SK-N-SH (cell line): ENCODE measurements at regions not wholly inside any gene's neighbourhood (a gene's known extent, or its start where the extent isn't known, plus 50 kb on each side); places are given as distances from the start of the nearest gene placed in this dataset.

Experiments used
- CTCF ChIA-PET: fragments of 300-600, 350-600 bp; formaldehyde crosslinking; extraction: SDS; loops from one replicate; lab custom pipeline; 2021; lab: Yijun Ruan, JAX
- POLR2A ChIA-PET: fragments of 350-600 bp; sonication (Branson Sonifier 250); formaldehyde crosslinking; extraction: SDS; loops from one replicate; lab custom pipeline; 2020; ENCODE audit warnings: antibody characterized with exemption, inconsistent platforms; lab: Yijun Ruan, JAX
- DNase-seq: peaks from one replicate; pipeline ENCODE4 v3.0.0; 2012
- H2AFZ ChIP-seq: fragments of 200-600 bp; sonication (generic); 2 replicates; pipeline ENCODE4 v1.8.1; 2016; ENCODE audit warnings: antibody characterized with exemption, mild to moderate bottlenecking, low read depth
- H3F3A ChIP-seq: fragments of 200-600 bp; sonication (generic); replicated peaks from 2 replicates; pipeline ENCODE3; 2016; ENCODE audit warnings: antibody characterized with exemption, mild to moderate bottlenecking; ENCODE audit not compliant: insufficient read depth
- H3K27ac ChIP-seq, 2 experiments: fragments of 200-500 bp in 1 of 2; fragments of 200-600 bp in 1 of 2; sonication (Bioruptor generic) in 1 of 2; sonication (generic), shearing (Covaris generic) in 1 of 2; 2 replicates each; pipeline versions ENCODE4 v1.5.1 to v1.6.1; 2014 to 2016; ENCODE audit warnings: low read depth in 2 of 2, inconsistent platforms in 1 of 2, low read length in 1 of 2, mild to moderate bottlenecking in 1 of 2, mixed read lengths in 1 of 2
- H3K27me3 ChIP-seq: fragments of 200-600 bp; sonication (generic), shearing (Covaris generic); 2 replicates; pipeline ENCODE4 v1.6.1; 2016; ENCODE audit warnings: mixed run types; ENCODE audit not compliant: insufficient read depth
- H3K36me3 ChIP-seq, 2 experiments: fragments of 200-500 bp in 1 of 2; fragments of 200-600 bp in 1 of 2; sonication (Bioruptor generic) in 1 of 2; sonication (generic) in 1 of 2; replicated peaks in 1 of 2; 2 replicates each; pipeline versions ENCODE3 to v1.5.1; 2014 to 2016; ENCODE audit warnings: low read length in 1 of 2, mild to moderate bottlenecking in 1 of 2; ENCODE audit not compliant: insufficient read depth in 2 of 2, control insufficient read depth in 1 of 2
- H3K4me1 ChIP-seq, 2 experiments: fragments of 200-500 bp in 1 of 2; fragments of 200-600 bp in 1 of 2; sonication (Bioruptor generic) in 1 of 2; sonication (generic), shearing (Covaris generic) in 1 of 2; 2 replicates each; pipeline versions ENCODE4 v1.5.1 to v1.6.1; 2014 to 2016; ENCODE audit warnings: low read depth in 1 of 2, low read length in 1 of 2, mixed run types in 1 of 2; ENCODE audit not compliant: insufficient read depth in 2 of 2, control insufficient read depth in 1 of 2
- H3K4me2 ChIP-seq: fragments of 200-600 bp; sonication (generic), shearing (Covaris generic); 2 replicates; pipeline ENCODE4 v1.6.1; 2017; ENCODE audit warnings: mixed run types
- H3K4me3 ChIP-seq, 2 experiments: fragments of 200-500 bp in 1 of 2; fragments of 200-600 bp in 1 of 2; sonication (Bioruptor generic) in 1 of 2; sonication (generic), shearing (Covaris generic) in 1 of 2; 2 replicates each; pipeline versions ENCODE4 v1.5.1 to v1.8.1; 2014 to 2016; ENCODE audit warnings: low read depth in 2 of 2, inconsistent platforms in 1 of 2, low read length in 1 of 2, mild to moderate bottlenecking in 1 of 2, mixed read lengths in 1 of 2, moderate library complexity in 1 of 2
- H3K79me2 ChIP-seq: fragments of 200-600 bp; sonication (generic); 2 replicates; pipeline ENCODE4 v1.8.1; 2017; ENCODE audit warnings: mild to moderate bottlenecking; ENCODE audit not compliant: insufficient read depth
- H3K9ac ChIP-seq: fragments of 200-600 bp; sonication (generic); 2 replicates; pipeline ENCODE4 v1.6.1; 2017; ENCODE audit warnings: mixed run types
- H3K9me2 ChIP-seq: fragments of 200-600 bp; sonication (generic); 2 replicates; pipeline ENCODE4 v1.6.1; 2017; ENCODE audit warnings: mixed run types
- H3K9me3 ChIP-seq: fragments of 200-600 bp; sonication (generic); 2 replicates; pipeline ENCODE4 v1.6.1; 2017; ENCODE audit warnings: mixed run types, mild to moderate bottlenecking, moderate library complexity
- H4K20me1 ChIP-seq: fragments of 200-600 bp; sonication (generic); 2 replicates; pipeline ENCODE4 v1.6.1; 2017; ENCODE audit warnings: mild to moderate bottlenecking, mixed run types; ENCODE audit not compliant: insufficient read depth
- CHD2 ChIP-seq: fragments of 150-350 bp; IDR thresholded peaks from 2 replicates; pipeline ENCODE4 v1.6.1; 2018; ENCODE audit warnings: low read length; ENCODE audit not compliant: partially characterized antibody
- EP300 ChIP-seq, 2 experiments: IDR thresholded peaks; 2 replicates each; pipeline versions ENCODE4 v1.4.0 to v1.6.1; 2012; ENCODE audit warnings: borderline replicate concordance in 1 of 2, low read depth in 1 of 2, low read length in 1 of 2
- EZH2phosphoT487 ChIP-seq: fragments of 200-600 bp; sonication (generic); IDR thresholded peaks from 2 replicates; pipeline ENCODE4 v1.6.1; 2017; ENCODE audit warnings: low read depth, mixed run types, mild to moderate bottlenecking, antibody characterized with exemption, moderate library complexity, borderline replicate concordance
- FOSL2 ChIP-seq: IDR thresholded peaks from 2 replicates; pipeline ENCODE4 v1.4.0; 2012; ENCODE audit warnings: low read depth, mild to moderate bottlenecking, moderate library complexity, borderline replicate concordance
- FOXJ3 ChIP-seq: sonication (generic); formaldehyde crosslinking; IDR thresholded peaks from 2 replicates; pipeline ENCODE4 v1.5.1; 2020; ENCODE audit warnings: mild to moderate bottlenecking, missing genetic modification reagents
- FOXM1 ChIP-seq: IDR thresholded peaks from 2 replicates; pipeline ENCODE4 v1.4.0; 2012; ENCODE audit warnings: low read depth, mild to moderate bottlenecking
- JUND ChIP-seq: IDR thresholded peaks from 2 replicates; pipeline ENCODE4 v1.4.0; 2012
- MAX ChIP-seq: IDR thresholded peaks from 2 replicates; pipeline ENCODE4 v1.4.0; 2012; ENCODE audit warnings: low read depth
- MEF2A ChIP-seq: IDR thresholded peaks from 2 replicates; pipeline ENCODE4 v1.4.0; 2012; ENCODE audit warnings: low read depth, borderline replicate concordance
- MXI1 ChIP-seq: IDR thresholded peaks from 2 replicates; pipeline ENCODE4 v1.6.1; 2012; ENCODE audit warnings: mild to moderate bottlenecking, low read depth, low read length, improper control_type of control experiment
- NRF1 ChIP-seq: IDR thresholded peaks from 2 replicates; pipeline ENCODE4 v1.6.1; 2012; ENCODE audit warnings: low read depth, mild to moderate bottlenecking, low read length
- POLR2AphosphoS5 ChIP-seq: IDR thresholded peaks from 2 replicates; pipeline ENCODE4 v1.6.1; 2012; ENCODE audit warnings: low read depth, low read length
- RCOR1 ChIP-seq: fragments of 150-350 bp; IDR thresholded peaks from 2 replicates; pipeline ENCODE4 v1.6.1; 2017; ENCODE audit warnings: antibody characterized with exemption, low read length
- RFX5 ChIP-seq: IDR thresholded peaks from 2 replicates; pipeline ENCODE4 v1.6.1; 2012; ENCODE audit warnings: mild to moderate bottlenecking, improper control_type of control experiment, low read length
- SIN3A ChIP-seq: IDR thresholded peaks from 2 replicates; pipeline ENCODE4 v1.6.1; 2012; ENCODE audit warnings: low read depth, mild to moderate bottlenecking, low read length, moderate library complexity, borderline replicate concordance
- SMC3 ChIP-seq: IDR thresholded peaks from 2 replicates; pipeline ENCODE4 v1.6.1; 2012; ENCODE audit warnings: low read depth, low read length, improper control_type of control experiment
- TAF1 ChIP-seq: IDR thresholded peaks from 2 replicates; pipeline ENCODE4 v1.6.1; 2012; ENCODE audit warnings: low read depth, mild to moderate bottlenecking, low read length, moderate library complexity, borderline replicate concordance
- TCF12 ChIP-seq: IDR thresholded peaks from 2 replicates; pipeline ENCODE4 v1.4.0; 2012
- TEAD4 ChIP-seq: IDR thresholded peaks from 2 replicates; pipeline ENCODE4 v1.4.0; 2012; ENCODE audit warnings: mild to moderate bottlenecking, borderline replicate concordance; ENCODE audit not compliant: insufficient read depth
- YY1 ChIP-seq: IDR thresholded peaks from 2 replicates; pipeline ENCODE4 v1.4.0; 2012; ENCODE audit warnings: low read depth, mild to moderate bottlenecking
- WGBS: methylation state at CpG from one replicate; pipeline ENCODE4 v1.1.6; 2017; ENCODE audit warnings: low lambda C conversion rate; 5-methylcytosine and 5-hydroxymethylcytosine counted together
- TF ChIP-seq, protein P1 (sequence below): fragments of 200-600 bp; sonication (generic); IDR thresholded peaks from 2 replicates; pipeline ENCODE4 v1.6.1; 2017; ENCODE audit warnings: antibody characterized with exemption, mild to moderate bottlenecking, moderate library complexity

- Histone ChIP-seq H2AFZ (no peak overlapping the region), H4K20me1 (no peaks in the 10 kb centered on the region), H3K27ac (no peak overlapping the region), H3K79me2 (no peaks in the 10 kb centered on the region), H3K4me3 (no peak overlapping the region), H3F3A (no peaks in the 10 kb centered on the region), H3K36me3 (no peaks in the 10 kb centered on the region), H3K4me1 (no peaks in the 10 kb centered on the region), H3K9me2 (no peaks in the 10 kb centered on the region), H3K9ac (no peak overlapping the region), H3K9me3 (no peaks in the 10 kb centered on the region), H3K4me2 (no peak overlapping the region), H3K27me3 (no peaks in the 10 kb centered on the region)
- CTCF ChIA-PET = no interaction called here
- 14% methylated on average over 7 of the region's 7 CpGs for WGBS
- POLR2A ChIA-PET = no interaction called here
- no peak for DNase-seq
- TF ChIP-seq RFX5 (no peak), SMC3 (no peak), SIN3A (no peak), FOSL2 (no peak), EP300 (IDR thresholded peaks at IDR 0.05; ENCODE audit: borderline replicate concordance in 1 of 2, low read depth in 1 of 2, low read length in 1 of 2) (no peak), FOXJ3 (CRISPR knock-in tag) (no peak), POLR2AphosphoS5 (no peak), TAF1 (no peak), TEAD4 (no peak)
These were observed 133.4 kb downstream of the ACTL7B start for GRCh38 chr9:108722396-108722795.

DNA sequence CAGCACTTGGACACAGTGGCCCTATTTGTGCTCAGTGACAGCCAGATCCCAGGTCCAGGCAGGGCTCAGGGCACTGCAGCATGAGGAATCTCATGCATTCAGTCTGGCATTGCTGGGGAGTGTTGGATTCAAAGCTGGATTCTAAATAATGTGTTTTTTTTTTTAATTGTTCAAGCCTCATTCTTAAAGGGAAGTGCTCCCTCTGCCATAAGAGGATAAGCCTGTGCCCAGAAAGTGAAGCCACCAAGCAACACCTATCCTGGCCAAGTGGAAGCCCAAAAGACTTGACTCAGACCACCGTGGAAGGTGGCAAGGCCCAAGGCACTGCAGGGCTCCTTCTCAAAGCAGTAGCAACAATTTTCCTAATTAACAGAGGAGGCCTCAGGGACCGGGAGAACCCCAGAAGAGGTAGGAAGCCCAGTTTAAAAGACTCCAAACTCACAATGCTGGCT, 135.6 kb downstream of the ACTL7B start:
- WGBS = 0% methylated on average over 2 of the region's 2 CpGs
- CTCF ChIA-PET = no interaction called here

More for the DNA sequence above, 135.6 kb downstream of the ACTL7B start:
- Histone ChIP-seq H3K9ac (no peak overlapping the region), H3K79me2 (no peaks in the 10 kb centered on the region), H3K9me3 (no peaks in the 10 kb centered on the region), H3K9me2 (no peaks in the 10 kb centered on the region), H3K27me3 (no peaks in the 10 kb centered on the region), H4K20me1 (no peaks in the 10 kb centered on the region), H3K4me3 (no peak overlapping the region), H2AFZ (no peak overlapping the region), H3K4me1 (no peaks in the 10 kb centered on the region), H3K4me2 (no peak overlapping the region), H3K36me3 (no peaks in the 10 kb centered on the region), H3K27ac (no peak overlapping the region), H3F3A (no peaks in the 10 kb centered on the region)
- POLR2A ChIA-PET = no interaction called here
- no peak for TF ChIP-seq EZH2phosphoT487
- TF ChIP-seq MEF2A = no peak
- no peak for TF ChIP-seq SMC3
- no peak for TF ChIP-seq TAF1
- TF ChIP-seq JUND = no peak
- TF ChIP-seq MAX = no peak
- no peak for TF ChIP-seq TEAD4
- TF ChIP-seq NRF1 = no peak
- no peak for TF ChIP-seq FOXM1
- TF ChIP-seq MXI1 = no peak
- TF ChIP-seq YY1 = no peak
- TF ChIP-seq CHD2 = no peak
- TF ChIP-seq RCOR1 = no peak
- no peak for TF ChIP-seq TCF12
- TF ChIP-seq, protein P1, sequence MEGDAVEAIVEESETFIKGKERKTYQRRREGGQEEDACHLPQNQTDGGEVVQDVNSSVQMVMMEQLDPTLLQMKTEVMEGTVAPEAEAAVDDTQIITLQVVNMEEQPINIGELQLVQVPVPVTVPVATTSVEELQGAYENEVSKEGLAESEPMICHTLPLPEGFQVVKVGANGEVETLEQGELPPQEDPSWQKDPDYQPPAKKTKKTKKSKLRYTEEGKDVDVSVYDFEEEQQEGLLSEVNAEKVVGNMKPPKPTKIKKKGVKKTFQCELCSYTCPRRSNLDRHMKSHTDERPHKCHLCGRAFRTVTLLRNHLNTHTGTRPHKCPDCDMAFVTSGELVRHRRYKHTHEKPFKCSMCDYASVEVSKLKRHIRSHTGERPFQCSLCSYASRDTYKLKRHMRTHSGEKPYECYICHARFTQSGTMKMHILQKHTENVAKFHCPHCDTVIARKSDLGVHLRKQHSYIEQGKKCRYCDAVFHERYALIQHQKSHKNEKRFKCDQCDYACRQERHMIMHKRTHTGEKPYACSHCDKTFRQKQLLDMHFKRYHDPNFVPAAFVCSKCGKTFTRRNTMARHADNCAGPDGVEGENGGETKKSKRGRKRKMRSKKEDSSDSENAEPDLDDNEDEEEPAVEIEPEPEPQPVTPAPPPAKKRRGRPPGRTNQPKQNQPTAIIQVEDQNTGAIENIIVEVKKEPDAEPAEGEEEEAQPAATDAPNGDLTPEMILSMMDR = no peak
- TF ChIP-seq FOSL2 = no peak
- DNase-seq = no peak
